ENCODE measurements at regions not wholly inside any gene's neighbourhood (a gene's known extent, or its start where the extent isn't known, plus 50 kb on each side); places are given as distances from the start of the nearest gene placed in this dataset.

GRCh38 chr5:110951373-110951791 is 120.1 kb upstream of the TSLP start:
- H3K4me3 ChIP-seq, result no peak overlapping the region
- H3K4me1 ChIP-seq, result no peaks in the 10 kb centered on the region
- WGBS, 2 donors, result 66 to 69% methylated on average over 2 of the region's 2 CpGs
- H3K9me3 ChIP-seq, result no peaks in the 10 kb centered on the region
- intact Hi-C loops (cut with DNase I), result no loop called here
- no peaks in the 10 kb centered on the region for H3K36me3 ChIP-seq
- H3K27me3 ChIP-seq, result no peaks in the 10 kb centered on the region
- ATAC-seq (no peak), DNase-seq (no peak)
- no peak for TF ChIP-seq CTCF (IDR thresholded peaks at IDR 0.05)
- no peak overlapping the region for H3K27ac ChIP-seq

- H3K4me3 ChIP-seq, result no peak overlapping the region
- DNase-seq, result no peak
- TF ChIP-seq CTCF (IDR thresholded peaks at IDR 0.05), result no peak
- no peaks in the 10 kb centered on the region for H3K27me3 ChIP-seq
- no peaks in the 10 kb centered on the region for H3K36me3 ChIP-seq
- ATAC-seq, result peak in 1 of 8 donors; percentile 37
- no peak overlapping the region for H3K27ac ChIP-seq
- 56 to 71% methylated on average over 20 of the region's 20 CpGs for WGBS, 2 donors
- intact Hi-C loops (cut with DNase I), result no loop called here
- H3K9me3 ChIP-seq, result no peaks in the 10 kb centered on the region
- no peaks in the 10 kb centered on the region for H3K4me1 ChIP-seq
These were observed 115.1 kb upstream of the TSLP start for GRCh38 chr5:110956280-110956912.

DNA sequence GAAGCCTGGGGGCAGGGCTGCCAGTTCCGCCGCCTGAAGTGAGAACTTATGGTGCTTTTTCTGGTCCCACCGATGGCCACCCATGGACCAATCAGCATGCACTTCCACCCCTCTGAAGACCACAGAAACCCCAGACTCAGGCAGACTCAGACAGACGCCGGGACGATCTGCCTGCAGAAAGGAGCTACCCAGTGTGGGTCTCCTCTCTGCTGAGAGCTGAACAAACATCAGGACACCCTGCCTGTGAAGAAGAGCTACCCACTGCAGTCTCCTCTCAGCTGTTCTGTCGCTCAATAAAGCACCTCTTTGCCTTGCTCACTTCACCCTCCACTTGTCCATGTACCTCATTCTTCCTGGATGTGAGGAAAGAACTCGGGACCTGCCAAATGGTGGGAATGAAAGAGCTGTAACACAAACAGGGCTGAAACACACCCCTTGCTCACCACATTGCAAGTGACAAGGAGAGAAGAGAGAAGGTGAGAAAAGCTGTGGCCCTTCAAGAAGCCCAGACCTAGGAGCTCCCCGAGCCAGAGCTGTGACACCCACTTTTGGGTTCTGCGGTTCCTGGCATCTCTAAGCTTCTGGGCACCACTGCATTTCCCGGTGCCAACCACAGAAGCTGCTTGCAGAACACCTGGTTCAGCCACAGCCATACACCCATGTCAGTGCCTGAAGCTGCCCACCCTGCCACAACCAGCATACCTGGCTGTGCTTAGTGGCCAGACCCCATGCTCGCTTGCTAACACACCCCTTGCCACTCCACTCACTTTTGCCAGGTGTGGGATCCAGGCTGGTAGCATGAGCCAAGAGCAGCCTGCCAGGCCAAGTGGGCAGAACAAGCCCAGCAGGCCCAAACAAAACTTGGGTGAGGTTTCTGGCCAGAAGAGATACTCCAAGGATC is 114.3 kb upstream of the TSLP start:
- H3K36me3 ChIP-seq, result no peaks in the 10 kb centered on the region
- H3K27ac ChIP-seq, result no peak overlapping the region
- H3K9me3 ChIP-seq, result no peaks in the 10 kb centered on the region
- ATAC-seq (no peak), DNase-seq (no peak)
- 75 to 79% methylated on average over 12 of the region's 12 CpGs for WGBS, 2 donors
- no peaks in the 10 kb centered on the region for H3K27me3 ChIP-seq
- H3K4me3 ChIP-seq, result no peak overlapping the region
- no peak for TF ChIP-seq CTCF (IDR thresholded peaks at IDR 0.05)
- intact Hi-C loops (cut with DNase I), result no loop called here
- no peaks in the 10 kb centered on the region for H3K4me1 ChIP-seq

GRCh38 chr5:110957934-110958333 is 113.6 kb upstream of the TSLP start:
- no peak for DNase-seq
- 70 to 77% methylated on average over 2 of the region's 2 CpGs for WGBS, 2 donors
- Histone ChIP-seq H3K36me3 (no peaks in the 10 kb centered on the region), H3K27ac (no peak overlapping the region), H3K4me1 (no peaks in the 10 kb centered on the region), H3K4me3 (no peak overlapping the region), H3K9me3 (no peaks in the 10 kb centered on the region), H3K27me3 (no peaks in the 10 kb centered on the region)
- TF ChIP-seq CTCF (IDR thresholded peaks at IDR 0.05), result no peak
- intact Hi-C loops (cut with DNase I), result no loop called here
- no peak for ATAC-seq
